Ishikawa (cell line): ENCODE measurements at regions not wholly inside any gene's neighbourhood (a gene's known extent, or its start where the extent isn't known, plus 50 kb on each side); places are given as distances from the start of the nearest gene placed in this dataset.

Experiments used
- CEBPB ChIP-seq: IDR thresholded peaks from 2 replicates; pipeline ENCODE4 v1.6.1; 2012
- CREB1 ChIP-seq: IDR thresholded peaks from 2 replicates; pipeline ENCODE4 v1.6.1; 2012; ENCODE audit warnings: low read depth
- EGR1 ChIP-seq: IDR thresholded peaks from 2 replicates; pipeline ENCODE4 v1.6.1; 2012
- EP300 ChIP-seq: IDR thresholded peaks from 2 replicates; pipeline ENCODE4 v1.6.1; 2012; ENCODE audit warnings: borderline replicate concordance
- FOXM1 ChIP-seq: IDR thresholded peaks from 2 replicates; pipeline ENCODE4 v1.6.1; 2012; ENCODE audit warnings: low read depth, borderline replicate concordance
- MAX ChIP-seq: IDR thresholded peaks from 2 replicates; pipeline ENCODE4 v1.6.1; 2012
- NFIC ChIP-seq: IDR thresholded peaks from 2 replicates; pipeline ENCODE4 v1.6.1; 2012
- RAD21 ChIP-seq: IDR thresholded peaks from 2 replicates; pipeline ENCODE4 v1.6.1; 2012; ENCODE audit warnings: low read depth
- REST ChIP-seq: IDR thresholded peaks from 2 replicates; pipeline ENCODE4 v1.6.1; 2012; ENCODE audit warnings: low read depth, mild to moderate bottlenecking
- TAF1 ChIP-seq: IDR thresholded peaks from 2 replicates; pipeline ENCODE4 v1.6.1; 2012; ENCODE audit warnings: low read depth, mild to moderate bottlenecking
- TCF12 ChIP-seq: IDR thresholded peaks from 2 replicates; pipeline ENCODE4 v1.6.1; 2012; ENCODE audit warnings: low read depth
- TEAD4 ChIP-seq: IDR thresholded peaks from 2 replicates; pipeline ENCODE4 v1.6.1; 2012
- YY1 ChIP-seq: IDR thresholded peaks from 2 replicates; pipeline ENCODE4 v1.6.1; 2012; ENCODE audit warnings: low read depth
- ZBTB7A ChIP-seq: IDR thresholded peaks from 2 replicates; pipeline ENCODE4 v1.6.1; 2012; ENCODE audit warnings: low read depth
- TF ChIP-seq, protein P1 (sequence below): IDR thresholded peaks from 2 replicates; pipeline ENCODE4 v1.6.1; 2012

DNA sequence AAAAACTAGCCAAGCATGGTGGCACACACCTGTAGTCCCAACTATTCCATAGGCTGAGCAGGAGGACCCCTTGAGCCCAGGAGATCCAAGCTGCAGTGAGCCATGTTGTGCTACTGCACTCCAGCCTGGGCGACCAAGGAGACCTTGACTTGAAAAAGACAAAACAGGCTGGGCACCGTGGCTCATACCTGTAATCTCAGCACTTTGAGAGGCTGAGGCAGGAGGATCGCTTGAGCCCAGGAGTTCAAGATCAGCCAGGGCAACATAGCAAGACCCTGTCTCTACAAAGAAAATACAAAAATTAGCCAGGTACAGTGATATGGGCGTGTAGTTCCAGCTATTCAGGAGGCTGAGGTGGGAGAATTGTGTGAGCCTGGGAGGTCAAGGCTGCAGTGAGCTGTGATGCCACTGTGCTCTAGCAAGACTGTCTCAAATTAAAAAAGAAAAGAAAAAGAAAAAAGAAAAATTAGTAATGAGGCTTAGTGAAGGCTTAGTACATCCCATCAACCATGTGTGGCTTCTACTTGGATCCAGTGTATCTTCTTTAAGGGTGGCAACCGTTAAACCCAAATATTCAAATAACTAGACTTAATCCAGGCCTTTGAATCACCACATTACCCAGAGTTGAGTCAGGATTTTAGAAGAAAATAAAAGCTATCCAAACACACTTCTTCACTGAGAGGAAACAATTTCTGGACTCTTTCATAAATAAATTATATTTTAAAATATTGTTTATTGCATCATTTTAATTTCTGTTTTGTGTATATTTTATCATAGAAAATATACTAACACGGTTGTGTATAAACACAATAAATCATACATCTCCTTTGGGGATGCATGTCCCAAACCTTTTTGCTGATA, 74.3 kb upstream of the RAB4A start:
- TF ChIP-seq MAX (no peak), TEAD4 (no peak), TCF12 (no peak), CEBPB (no peak), RAD21 (no peak), ZBTB7A (no peak), REST (no peak), YY1 (no peak), EGR1 (no peak), EP300 (no peak), TAF1 (no peak), FOXM1 (no peak), CREB1 (no peak)
- TF ChIP-seq, protein P1, sequence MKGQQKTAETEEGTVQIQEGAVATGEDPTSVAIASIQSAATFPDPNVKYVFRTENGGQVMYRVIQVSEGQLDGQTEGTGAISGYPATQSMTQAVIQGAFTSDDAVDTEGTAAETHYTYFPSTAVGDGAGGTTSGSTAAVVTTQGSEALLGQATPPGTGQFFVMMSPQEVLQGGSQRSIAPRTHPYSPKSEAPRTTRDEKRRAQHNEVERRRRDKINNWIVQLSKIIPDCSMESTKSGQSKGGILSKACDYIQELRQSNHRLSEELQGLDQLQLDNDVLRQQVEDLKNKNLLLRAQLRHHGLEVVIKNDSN: no peak

GRCh38 chr1:229197265-229197585, 73.7 kb upstream of the RAB4A start:
- TF ChIP-seq MAX (no peak), RAD21 (no peak), ZBTB7A (no peak)

DNA sequence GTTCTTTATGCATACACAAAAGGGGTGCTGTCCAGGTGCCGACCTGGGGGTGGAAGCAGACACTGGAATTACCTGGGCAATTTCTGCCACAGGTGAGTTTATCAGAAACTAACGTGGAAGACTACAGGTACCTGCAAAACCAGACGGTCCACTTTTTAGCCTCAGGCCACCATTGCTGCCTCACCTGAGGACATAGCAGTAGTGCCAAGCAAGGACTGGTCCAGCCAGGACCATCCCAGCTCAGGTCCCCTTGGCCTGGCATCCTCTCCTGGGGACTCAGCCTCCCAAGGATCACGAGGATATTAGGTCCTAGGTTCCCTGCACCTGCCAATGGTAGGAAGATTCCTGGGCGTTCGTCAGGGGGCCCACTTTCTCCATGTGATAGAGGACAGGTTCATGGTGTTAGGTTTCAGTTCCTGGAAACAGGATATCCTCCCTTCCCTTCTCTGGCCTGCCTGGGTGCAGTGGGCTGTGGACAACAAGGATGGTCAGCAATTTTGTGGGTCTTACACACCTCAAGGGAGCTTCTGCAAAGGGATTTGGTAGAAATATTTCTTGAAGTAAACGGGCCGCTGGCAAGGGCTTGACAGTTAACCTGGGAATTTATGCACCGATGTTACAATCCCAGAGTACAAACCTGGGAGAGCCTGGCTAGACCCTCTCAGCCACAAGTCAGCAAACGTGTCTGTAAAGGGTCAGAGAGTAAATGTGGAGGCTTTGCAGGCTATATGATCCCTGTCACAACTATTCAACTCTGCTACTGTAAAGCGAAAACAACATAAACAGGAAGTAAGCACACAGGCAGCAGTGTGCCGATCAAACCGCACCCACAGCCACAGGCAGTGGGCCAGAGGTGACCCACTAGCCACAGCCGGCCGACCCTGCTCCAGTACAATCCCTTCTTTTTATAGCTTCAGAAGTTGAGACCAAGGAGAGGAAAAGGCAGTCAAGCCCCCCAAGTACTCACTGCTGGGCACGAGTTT, 71.4 kb upstream of the RAB4A start:
- no peak for TF ChIP-seq TCF12
- no peak; the same call in none of the 2 replicates for TF ChIP-seq MAX
- no peak for TF ChIP-seq TEAD4
- TF ChIP-seq, protein P1: peak; percentile 27; the same call in 1 of the 2 replicates
- TF ChIP-seq EGR1: no peak
- TF ChIP-seq YY1: no peak
- no peak for TF ChIP-seq TAF1
- TF ChIP-seq EP300: peak; percentile 64; the same call in 1 of the 2 replicates
- no peak for TF ChIP-seq ZBTB7A
- TF ChIP-seq REST: peak; percentile 58; the same call in 1 of the 2 replicates
- no peak for TF ChIP-seq CREB1
- TF ChIP-seq NFIC: 0 out of 2 replicates have a peak, but pooled peaks have one; percentile 7
- TF ChIP-seq RAD21: no peak
- no peak for TF ChIP-seq FOXM1
- TF ChIP-seq CEBPB: no peak

DNA sequence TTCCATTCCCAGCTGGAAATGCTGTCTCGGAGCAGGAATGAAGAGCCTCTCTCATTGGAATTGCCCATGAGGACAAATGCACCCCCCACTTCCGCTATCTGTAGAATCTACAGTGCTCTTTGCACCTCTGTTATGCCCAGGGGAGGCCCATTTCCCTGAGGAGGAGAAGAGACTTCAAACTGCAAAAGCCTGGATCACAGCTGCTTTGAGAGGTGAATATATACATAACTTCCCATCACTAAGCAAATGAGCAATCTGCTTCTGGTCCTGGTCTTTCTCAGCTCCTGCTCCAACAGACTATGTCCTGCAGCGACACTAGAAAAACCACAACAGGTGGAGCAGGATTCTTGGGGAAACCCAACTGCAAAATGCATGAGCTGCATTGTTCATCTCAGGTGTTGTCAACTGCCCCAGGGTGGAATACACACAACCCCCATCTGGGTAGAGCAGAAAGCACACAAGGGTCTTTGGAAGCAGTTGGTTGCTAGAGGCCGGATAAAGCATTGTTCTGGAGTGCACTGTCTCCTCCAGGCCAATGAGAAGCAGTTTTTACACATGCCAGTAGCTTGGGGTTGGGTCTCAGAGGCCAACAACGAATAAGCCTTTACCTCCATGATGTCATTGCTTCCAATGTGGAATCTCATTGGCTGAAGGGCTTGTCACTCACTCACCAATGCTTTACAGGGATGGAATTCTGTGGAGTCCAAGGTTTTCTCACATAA, 67.7 kb upstream of the RAB4A start:
- no peak for TF ChIP-seq TEAD4
- no peak for TF ChIP-seq EP300
- TF ChIP-seq MAX: no peak
- no peak for TF ChIP-seq CEBPB
- TF ChIP-seq EGR1: no peak
- no peak for TF ChIP-seq FOXM1
- no peak for TF ChIP-seq TCF12
- no peak for TF ChIP-seq NFIC
- TF ChIP-seq REST: no peak
- TF ChIP-seq CREB1: no peak
- no peak for TF ChIP-seq TAF1
- TF ChIP-seq ZBTB7A: no peak
- no peak for TF ChIP-seq YY1
- TF ChIP-seq, protein P1: no peak
- TF ChIP-seq RAD21: no peak
